Neural progenitor cell (in vitro differentiated cells): ENCODE measurements at regions not wholly inside any gene's neighbourhood (a gene's known extent, or its start where the extent isn't known, plus 50 kb on each side); places are given as distances from the start of the nearest gene placed in this dataset.

Experiments
- DNase-seq: peaks from one replicate; pipeline ENCODE4 v3.0.0-alpha.2; 2016; ENCODE audit warnings: low spot score
- H2AFZ ChIP-seq: fragments of 200-600 bp; sonication (generic); replicated peaks from 2 replicates; pipeline ENCODE4 v1.6.1; 2016; ENCODE audit warnings: antibody characterized with exemption
- H3F3A ChIP-seq: fragments of 200-600 bp; sonication (generic); 2 replicates; pipeline ENCODE4 v1.6.1; 2016; ENCODE audit warnings: antibody characterized with exemption, low read depth
- H3K27ac ChIP-seq: fragments of 200-600 bp; sonication (generic); 2 replicates; pipeline ENCODE4 v1.5.1; 2016; ENCODE audit warnings: mild to moderate bottlenecking
- H3K27me3 ChIP-seq: fragments of 200-600 bp; sonication (generic); 2 replicates; pipeline ENCODE4 v1.6.1; 2016; ENCODE audit warnings: mild to moderate bottlenecking, moderate library complexity
- H3K36me3 ChIP-seq: fragments of 200-600 bp; sonication (generic); 2 replicates; pipeline ENCODE4 v1.5.1; 2016
- H3K4me1 ChIP-seq: fragments of 200-600 bp; sonication (generic); 2 replicates; pipeline ENCODE4 v1.6.1; 2016; ENCODE audit warnings: mixed run types
- H3K4me2 ChIP-seq: fragments of 200-600 bp; sonication (generic); 2 replicates; pipeline ENCODE4 v1.6.1; 2016
- H3K4me3 ChIP-seq: fragments of 200-600 bp; sonication (generic); 2 replicates; pipeline ENCODE4 v1.5.1; 2016
- H3K79me2 ChIP-seq: fragments of 200-600 bp; sonication (generic); 2 replicates; pipeline ENCODE4 v1.6.1; 2016; ENCODE audit warnings: low read depth
- H3K9ac ChIP-seq: fragments of 200-600 bp; sonication (generic); 2 replicates; pipeline ENCODE4 v1.6.1; 2016
- H3K9me3 ChIP-seq: fragments of 200-600 bp; sonication (generic); 2 replicates; pipeline ENCODE4 v1.5.1; 2016; ENCODE audit warnings: low read depth
- H4K20me1 ChIP-seq: fragments of 200-600 bp; sonication (generic); 2 replicates; pipeline ENCODE4 v1.6.1; 2016; ENCODE audit warnings: low read depth
- H3K27ac Mint-ChIP-seq: 3 replicates; pipeline ENCODE4 v1.8.0; 2021; ENCODE audit warnings: mixed read lengths
- H3K27me3 Mint-ChIP-seq: 2 replicates; pipeline ENCODE4 v1.8.0; 2022; ENCODE audit warnings: low read depth, mild to moderate bottlenecking, inconsistent platforms, moderate library complexity, mixed read lengths; ENCODE audit not compliant: insufficient read depth
- H3K36me3 Mint-ChIP-seq: 3 replicates; pipeline ENCODE4 v1.8.0; 2021; ENCODE audit warnings: mixed read lengths
- H3K4me1 Mint-ChIP-seq: 3 replicates; pipeline ENCODE4 v1.8.0; 2021; ENCODE audit warnings: mixed read lengths
- H3K4me3 Mint-ChIP-seq: 3 replicates; pipeline ENCODE4 v1.8.0; 2021; ENCODE audit warnings: mild to moderate bottlenecking, moderate library complexity, mixed read lengths
- H3K9me3 Mint-ChIP-seq: 3 replicates; pipeline ENCODE4 v1.8.0; 2020; ENCODE audit warnings: mixed read lengths
- CTCF ChIP-seq: fragments of 200-600 bp; sonication (generic); IDR thresholded peaks from 2 replicates; pipeline ENCODE4 v1.5.1; 2017; ENCODE audit warnings: antibody characterized with exemption, mild to moderate bottlenecking
- EZH2 ChIP-seq: fragments of 200-600 bp; sonication (generic); IDR thresholded peaks from 2 replicates; pipeline ENCODE4 v1.6.1; 2017; ENCODE audit warnings: antibody characterized with exemption, mild to moderate bottlenecking, moderate library complexity
- EZH2phosphoT487 ChIP-seq: fragments of 200-600 bp; sonication (generic); IDR thresholded peaks from 2 replicates; pipeline ENCODE4 v1.6.1; 2017; ENCODE audit warnings: antibody characterized with exemption

GRCh38 chr1:217059401-217059800, 336.2 kb upstream of the ESRRG start:
- Mint-ChIP-seq H3K4me1 (peaks cover 12% of the 10 kb centered on the region), H3K27ac (no peak overlapping the region), H3K27me3 (no peaks in the 10 kb centered on the region), H3K4me3 (no peak overlapping the region), H3K36me3 (peaks cover 4% of the 10 kb centered on the region), H3K9me3 (peaks cover 11% of the 10 kb centered on the region)
- Histone ChIP-seq H3F3A (no peaks in the 10 kb centered on the region), H3K4me1 (peaks cover 5% of the 10 kb centered on the region), H3K4me3 (no peak overlapping the region), H3K27me3 (no peaks in the 10 kb centered on the region), H3K27ac (no peak overlapping the region), H4K20me1 (no peaks in the 10 kb centered on the region), H3K9me3 (no peaks in the 10 kb centered on the region), H3K4me2 (no peak overlapping the region), H2AFZ (no peak overlapping the region), H3K36me3 (no peaks in the 10 kb centered on the region), H3K79me2 (no peaks in the 10 kb centered on the region), H3K9ac (no peak overlapping the region)
- peak; percentile 4 for DNase-seq
- TF ChIP-seq EZH2 = no peak
- TF ChIP-seq CTCF = peak; percentile 4
- TF ChIP-seq EZH2phosphoT487 = no peak

- peaks cover 8% of the 10 kb centered on the region for H3K4me1 ChIP-seq
- Mint-ChIP-seq H3K36me3 (peaks cover 4% of the 10 kb centered on the region), H3K4me3 (no peak overlapping the region), H3K27ac (no peak overlapping the region), H3K4me1 (peaks cover 4% of the 10 kb centered on the region), H3K9me3 (peaks cover 12% of the 10 kb centered on the region), H3K27me3 (no peaks in the 10 kb centered on the region)
- H2AFZ ChIP-seq = no peak overlapping the region
- H4K20me1 ChIP-seq = no peaks in the 10 kb centered on the region
- no peaks in the 10 kb centered on the region for H3K36me3 ChIP-seq
- H3K27ac ChIP-seq = no peak overlapping the region
- no peak for TF ChIP-seq EZH2
- TF ChIP-seq EZH2phosphoT487 = no peak
- no peak for TF ChIP-seq CTCF
- H3K4me3 ChIP-seq = no peak overlapping the region
- no peaks in the 10 kb centered on the region for H3K9me3 ChIP-seq
- H3K4me2 ChIP-seq = no peak overlapping the region
- H3K9ac ChIP-seq = no peak overlapping the region
- peak; percentile 50 for DNase-seq
- H3K79me2 ChIP-seq = no peaks in the 10 kb centered on the region
- H3K27me3 ChIP-seq = no peaks in the 10 kb centered on the region
- H3F3A ChIP-seq = no peaks in the 10 kb centered on the region
Measured at GRCh38 chr1:217053676-217054075, 330.4 kb upstream of the ESRRG start.

DNA sequence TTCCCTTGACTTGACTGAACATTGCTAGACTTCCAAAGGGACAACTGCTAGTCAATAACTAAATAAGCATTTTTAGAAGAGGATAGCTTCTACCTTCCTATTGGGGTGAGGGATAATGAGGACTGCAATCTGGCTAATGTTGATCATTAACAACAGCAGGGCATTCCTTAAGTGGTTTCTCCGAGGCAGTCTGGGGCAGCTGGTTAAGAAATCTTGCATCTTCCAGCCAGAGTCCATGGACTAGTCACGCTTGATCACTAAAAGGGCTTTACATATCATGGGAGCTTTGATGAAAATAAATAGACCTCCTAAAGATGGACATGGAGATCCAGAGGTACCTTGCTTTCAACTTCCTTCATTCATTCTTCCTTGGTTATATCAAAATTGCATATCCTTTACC, 329.4 kb upstream of the ESRRG start:
- Histone ChIP-seq H3K27me3 (no peaks in the 10 kb centered on the region), H3K79me2 (no peaks in the 10 kb centered on the region), H2AFZ (no peak overlapping the region), H4K20me1 (no peaks in the 10 kb centered on the region), H3K9ac (no peak overlapping the region), H3K27ac (no peak overlapping the region), H3K4me3 (no peak overlapping the region), H3F3A (no peaks in the 10 kb centered on the region), H3K36me3 (no peaks in the 10 kb centered on the region), H3K4me2 (no peak overlapping the region), H3K9me3 (no peaks in the 10 kb centered on the region), H3K4me1 (peaks cover 8% of the 10 kb centered on the region)
- Mint-ChIP-seq H3K27ac (no peak overlapping the region), H3K27me3 (no peaks in the 10 kb centered on the region), H3K4me3 (no peak overlapping the region), H3K4me1 (peaks cover 4% of the 10 kb centered on the region), H3K9me3 (peaks cover 8% of the 10 kb centered on the region), H3K36me3 (peaks cover 2% of the 10 kb centered on the region)
- no peak for TF ChIP-seq EZH2phosphoT487
- no peak for TF ChIP-seq CTCF
- TF ChIP-seq EZH2 = no peak
- no peak for DNase-seq

DNA sequence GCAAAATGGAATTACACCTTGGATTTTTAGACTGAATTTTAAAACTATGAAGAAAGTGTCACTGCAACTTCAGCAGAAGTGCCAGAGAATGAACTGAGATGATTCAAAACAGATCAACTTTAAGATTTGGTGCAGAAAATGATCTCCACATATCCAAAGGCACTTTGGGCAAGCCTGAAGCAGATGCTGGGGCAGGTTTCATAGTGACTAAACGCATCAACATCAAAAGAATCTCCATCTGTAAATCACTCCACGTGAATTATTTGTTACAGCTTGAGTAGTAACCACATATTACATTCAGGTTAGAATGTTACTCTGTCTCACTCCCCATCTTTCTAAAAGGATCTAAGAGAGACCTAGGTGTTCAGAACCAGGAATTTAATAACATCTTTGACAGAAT, 329.0 kb upstream of the ESRRG start:
- Mint-ChIP-seq H3K36me3 (peaks cover 2% of the 10 kb centered on the region), H3K27ac (no peak overlapping the region), H3K27me3 (no peaks in the 10 kb centered on the region), H3K4me3 (no peak overlapping the region), H3K9me3 (peaks cover 8% of the 10 kb centered on the region), H3K4me1 (peaks cover 4% of the 10 kb centered on the region)
- Histone ChIP-seq H3K79me2 (no peaks in the 10 kb centered on the region), H3K27ac (no peak overlapping the region), H3K9me3 (no peaks in the 10 kb centered on the region), H3K36me3 (no peaks in the 10 kb centered on the region), H4K20me1 (no peaks in the 10 kb centered on the region), H3K4me3 (no peak overlapping the region), H3K4me1 (peaks cover 8% of the 10 kb centered on the region), H3K27me3 (no peaks in the 10 kb centered on the region), H3K9ac (no peak overlapping the region), H2AFZ (no peak overlapping the region), H3K4me2 (no peak overlapping the region), H3F3A (no peaks in the 10 kb centered on the region)
- TF ChIP-seq EZH2 = no peak
- TF ChIP-seq EZH2phosphoT487 = no peak
- TF ChIP-seq CTCF = no peak
- DNase-seq = no peak
